Mesendoderm (in vitro differentiated cells): ENCODE measurements at regions not wholly inside any gene's neighbourhood (a gene's known extent, or its start where the extent isn't known, plus 50 kb on each side); places are given as distances from the start of the nearest gene placed in this dataset.

Source experiments
- DNase-seq: peaks from one replicate; pipeline ENCODE4 v3.0.0; 2013
- H2AK5ac ChIP-seq: 2 replicates; pipeline ENCODE4 v1.6.1; 2013; ENCODE audit warnings: low read length, inconsistent platforms
- H2BK120ac ChIP-seq: 2 replicates; pipeline ENCODE4 v1.6.1; 2013; ENCODE audit warnings: low read depth, mild to moderate bottlenecking, low read length, moderate library complexity, mixed read lengths
- H2BK15ac ChIP-seq: replicated peaks from 2 replicates; pipeline ENCODE4 v1.6.1; 2013; ENCODE audit warnings: low read depth, mild to moderate bottlenecking, moderate library complexity
- H2BK5ac ChIP-seq: 2 replicates; pipeline ENCODE4 v1.6.1; 2013; ENCODE audit warnings: low read length, inconsistent platforms
- H3K18ac ChIP-seq: 2 replicates; pipeline ENCODE4 v1.6.1; 2013; ENCODE audit warnings: mild to moderate bottlenecking, low read length, mixed read lengths
- H3K23ac ChIP-seq: one replicate; pipeline ENCODE4 v1.6.1; 2013; ENCODE audit warnings: low read length
- H3K27ac ChIP-seq: 2 replicates; pipeline ENCODE4 v1.5.1; 2013; ENCODE audit warnings: low read depth, mild to moderate bottlenecking, inconsistent platforms, low read length, moderate library complexity
- H3K27me3 ChIP-seq: 2 replicates; pipeline ENCODE4 v1.6.1; 2013; ENCODE audit warnings: low read length, control low read depth, mild to moderate bottlenecking, inconsistent platforms; ENCODE audit not compliant: insufficient read depth, poor library complexity
- H3K36me3 ChIP-seq: 2 replicates; pipeline ENCODE4 v1.6.1; 2013; ENCODE audit warnings: low read length, inconsistent platforms; ENCODE audit not compliant: control insufficient read depth, insufficient read depth
- H3K4ac ChIP-seq: one replicate; pipeline ENCODE4 v1.6.1; 2013; ENCODE audit warnings: low read depth, mild to moderate bottlenecking, low read length, moderate library complexity
- H3K4me1 ChIP-seq: 2 replicates; pipeline ENCODE4 v1.6.1; 2013; ENCODE audit warnings: low read depth, low read length, inconsistent platforms; ENCODE audit not compliant: control insufficient read depth
- H3K4me2 ChIP-seq: 2 replicates; pipeline ENCODE4 v1.6.1; 2013; ENCODE audit warnings: low read length
- H3K4me3 ChIP-seq: 2 replicates; pipeline ENCODE4 v1.5.1; 2013; ENCODE audit warnings: mild to moderate bottlenecking, low read length
- H3K56ac ChIP-seq: one replicate; pipeline ENCODE4 v1.6.1; 2013; ENCODE audit warnings: low read length
- H3K79me1 ChIP-seq: 2 replicates; pipeline ENCODE4 v1.6.1; 2013; ENCODE audit warnings: low read length, inconsistent platforms
- H3K79me2 ChIP-seq: 2 replicates; pipeline ENCODE4 v1.6.1; 2013; ENCODE audit warnings: mild to moderate bottlenecking, low read length; ENCODE audit not compliant: control insufficient read depth, insufficient read depth
- H3K9ac ChIP-seq: 2 replicates; pipeline ENCODE4 v1.6.1; 2013; ENCODE audit warnings: low read length, inconsistent platforms
- H4K5ac ChIP-seq: one replicate; pipeline ENCODE4 v1.6.1; 2013; ENCODE audit warnings: low read length
- H4K8ac ChIP-seq: one replicate; pipeline ENCODE4 v1.6.1; 2013; ENCODE audit warnings: low read depth, mild to moderate bottlenecking, control low read depth, low read length, moderate library complexity
- WGBS: extraction: QIAGEN DNeasy Blood & Tissue Kit; methylation state at CpG from one replicate; pipeline ENCODE4 v1.1.7; 2013; ENCODE audit warnings: low lambda C conversion rate, missing lambda C conversion rate; ENCODE audit not compliant: insufficient coverage; ENCODE audit errors: extremely low coverage; 5-methylcytosine and 5-hydroxymethylcytosine counted together

- no peak overlapping the region for H3K4me2 ChIP-seq
- H2AK5ac ChIP-seq: no peak overlapping the region
- peak overlapping the region; percentile 2 for H3K56ac ChIP-seq
- H4K5ac ChIP-seq: no peak overlapping the region
- H2BK120ac ChIP-seq: no peak overlapping the region
- no peak overlapping the region for H3K4me3 ChIP-seq
- no peak overlapping the region for H3K18ac ChIP-seq
- no peaks in the 10 kb centered on the region for H3K36me3 ChIP-seq
- H3K79me2 ChIP-seq: no peaks in the 10 kb centered on the region
- no peak overlapping the region for H2BK15ac ChIP-seq
- H4K8ac ChIP-seq: no peak overlapping the region
- no peak overlapping the region for H3K27ac ChIP-seq
- no CpG with 5 or more reads among the region's 2 CpGs for WGBS
- no peak overlapping the region for H3K9ac ChIP-seq
- peak overlapping the region; percentile 9 for H2BK5ac ChIP-seq
- H3K27me3 ChIP-seq: no peaks in the 10 kb centered on the region
- no peak for DNase-seq
- H3K79me1 ChIP-seq: no peaks in the 10 kb centered on the region
- H3K4me1 ChIP-seq: no peaks in the 10 kb centered on the region
- no peak overlapping the region for H3K4ac ChIP-seq
- H3K23ac ChIP-seq: no peak overlapping the region
These were observed 239.6 kb upstream of the B3GALT2 start for GRCh38 chr1:193426061-193426460.

GRCh38 chr1:193421487-193421886, 235.1 kb upstream of the B3GALT2 start:
- H3K18ac ChIP-seq: no peak overlapping the region
- no CpG with 5 or more reads among the region's 4 CpGs for WGBS
- H3K27me3 ChIP-seq: no peaks in the 10 kb centered on the region
- H2AK5ac ChIP-seq: no peak overlapping the region
- H3K27ac ChIP-seq: no peak overlapping the region
- no peak overlapping the region for H2BK5ac ChIP-seq
- peaks cover 2% of the 10 kb centered on the region for H3K4me1 ChIP-seq
- H2BK15ac ChIP-seq: no peak overlapping the region
- no peak overlapping the region for H4K8ac ChIP-seq
- H2BK120ac ChIP-seq: no peak overlapping the region
- no peak overlapping the region for H3K23ac ChIP-seq
- DNase-seq: no peak
- H4K5ac ChIP-seq: no peak overlapping the region
- H3K4me3 ChIP-seq: no peak overlapping the region
- no peaks in the 10 kb centered on the region for H3K79me2 ChIP-seq
- no peak overlapping the region for H3K56ac ChIP-seq
- H3K4me2 ChIP-seq: no peak overlapping the region
- no peak overlapping the region for H3K4ac ChIP-seq
- no peaks in the 10 kb centered on the region for H3K79me1 ChIP-seq
- H3K36me3 ChIP-seq: no peaks in the 10 kb centered on the region
- H3K9ac ChIP-seq: no peak overlapping the region

GRCh38 chr1:193419295-193419694, 232.9 kb upstream of the B3GALT2 start:
- Histone ChIP-seq H3K79me1 (no peaks in the 10 kb centered on the region), H3K4me3 (no peak overlapping the region), H2BK15ac (no peak overlapping the region), H3K4ac (no peak overlapping the region), H3K23ac (no peak overlapping the region), H3K56ac (no peak overlapping the region), H3K9ac (no peak overlapping the region), H3K27me3 (no peaks in the 10 kb centered on the region), H3K36me3 (no peaks in the 10 kb centered on the region), H3K18ac (no peak overlapping the region), H4K5ac (no peak overlapping the region), H2AK5ac (no peak overlapping the region), H2BK120ac (no peak overlapping the region), H2BK5ac (no peak overlapping the region), H3K4me1 (peaks cover 3% of the 10 kb centered on the region), H3K79me2 (no peaks in the 10 kb centered on the region), H4K8ac (no peak overlapping the region), H3K4me2 (no peak overlapping the region), H3K27ac (no peak overlapping the region)
- DNase-seq: no peak
- no CpG with 5 or more reads among the region's 1 CpG for WGBS

DNA sequence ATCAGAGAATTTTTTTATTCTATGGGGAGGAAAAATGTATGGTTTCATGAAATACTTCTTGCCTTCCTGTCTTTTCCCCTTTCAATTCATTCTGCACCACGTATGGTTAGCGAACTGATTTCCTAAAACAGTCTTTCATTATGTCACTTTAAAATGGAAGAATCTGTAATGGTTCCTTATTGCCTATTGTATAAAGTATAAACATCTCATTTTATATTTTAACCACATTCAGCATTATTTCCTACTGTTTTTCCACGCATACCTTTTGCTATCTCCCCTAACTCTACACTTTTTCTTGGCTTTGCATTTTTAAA, 232.3 kb upstream of the B3GALT2 start:
- no peaks in the 10 kb centered on the region for H3K36me3 ChIP-seq
- no peak overlapping the region for H2AK5ac ChIP-seq
- no peak overlapping the region for H3K4me2 ChIP-seq
- DNase-seq: no peak
- no peak overlapping the region for H2BK5ac ChIP-seq
- no peak overlapping the region for H3K4me3 ChIP-seq
- H4K8ac ChIP-seq: no peak overlapping the region
- H4K5ac ChIP-seq: no peak overlapping the region
- no peak overlapping the region for H3K27ac ChIP-seq
- H3K4ac ChIP-seq: no peak overlapping the region
- H3K56ac ChIP-seq: no peak overlapping the region
- H3K23ac ChIP-seq: no peak overlapping the region
- no peaks in the 10 kb centered on the region for H3K27me3 ChIP-seq
- H3K4me1 ChIP-seq: peaks cover 3% of the 10 kb centered on the region
- H2BK15ac ChIP-seq: no peak overlapping the region
- H2BK120ac ChIP-seq: no peak overlapping the region
- H3K18ac ChIP-seq: no peak overlapping the region
- WGBS: 100% methylated on average over 1 of the region's 3 CpGs
- H3K79me2 ChIP-seq: no peaks in the 10 kb centered on the region
- no peak overlapping the region for H3K9ac ChIP-seq
- H3K79me1 ChIP-seq: no peaks in the 10 kb centered on the region

DNA sequence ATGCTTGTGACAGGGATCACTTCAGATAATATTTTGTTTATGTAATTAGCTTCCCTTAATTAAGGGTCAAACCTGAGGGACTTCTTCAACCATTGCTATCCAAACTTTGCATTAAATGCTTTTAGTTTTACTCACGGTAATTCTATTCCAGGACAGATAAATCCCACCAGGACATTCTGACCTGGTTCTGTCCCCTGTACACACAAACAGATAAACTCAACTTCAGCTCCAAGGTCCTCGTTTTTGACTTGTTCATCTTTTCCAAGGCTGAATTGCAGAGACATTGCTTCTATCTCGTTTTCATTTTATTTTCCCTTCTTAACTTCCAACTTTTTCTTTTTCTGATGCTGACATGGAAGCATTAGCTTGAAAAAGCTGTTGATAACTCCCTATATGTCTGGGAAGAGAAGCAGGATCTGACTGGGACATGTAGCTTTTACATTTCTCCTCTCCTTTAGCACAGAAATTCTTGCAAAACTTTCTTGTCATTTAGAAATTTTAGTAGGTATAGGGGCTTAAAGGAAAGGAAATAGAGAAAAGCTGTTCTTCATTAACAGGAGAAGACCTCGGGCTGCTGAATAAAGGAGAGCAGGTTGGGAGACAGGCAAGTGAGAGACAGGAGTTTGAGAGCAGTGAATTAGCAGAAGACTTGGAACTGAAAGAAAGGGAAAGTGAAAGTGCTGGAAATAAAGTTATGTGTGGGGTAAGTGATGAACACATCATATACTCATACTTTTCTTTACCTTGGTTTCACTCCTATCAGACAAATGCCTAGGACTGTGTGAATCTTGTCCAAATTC, 231.7 kb upstream of the B3GALT2 start:
- no peak overlapping the region for H4K5ac ChIP-seq
- WGBS: no CpG with 5 or more reads among the region's 4 CpGs
- H3K79me2 ChIP-seq: no peaks in the 10 kb centered on the region
- H3K23ac ChIP-seq: no peak overlapping the region
- no peaks in the 10 kb centered on the region for H3K79me1 ChIP-seq
- no peak overlapping the region for H3K4me2 ChIP-seq
- H3K4me3 ChIP-seq: no peak overlapping the region
- no peak overlapping the region for H3K9ac ChIP-seq
- H2AK5ac ChIP-seq: no peak overlapping the region
- H3K4me1 ChIP-seq: peaks cover 3% of the 10 kb centered on the region
- H2BK5ac ChIP-seq: no peak overlapping the region
- H2BK15ac ChIP-seq: no peak overlapping the region
- H3K4ac ChIP-seq: no peak overlapping the region
- DNase-seq: no peak
- H2BK120ac ChIP-seq: no peak overlapping the region
- H3K27ac ChIP-seq: no peak overlapping the region
- no peak overlapping the region for H3K56ac ChIP-seq
- H3K18ac ChIP-seq: no peak overlapping the region
- no peak overlapping the region for H4K8ac ChIP-seq
- no peaks in the 10 kb centered on the region for H3K27me3 ChIP-seq
- H3K36me3 ChIP-seq: no peaks in the 10 kb centered on the region

DNA sequence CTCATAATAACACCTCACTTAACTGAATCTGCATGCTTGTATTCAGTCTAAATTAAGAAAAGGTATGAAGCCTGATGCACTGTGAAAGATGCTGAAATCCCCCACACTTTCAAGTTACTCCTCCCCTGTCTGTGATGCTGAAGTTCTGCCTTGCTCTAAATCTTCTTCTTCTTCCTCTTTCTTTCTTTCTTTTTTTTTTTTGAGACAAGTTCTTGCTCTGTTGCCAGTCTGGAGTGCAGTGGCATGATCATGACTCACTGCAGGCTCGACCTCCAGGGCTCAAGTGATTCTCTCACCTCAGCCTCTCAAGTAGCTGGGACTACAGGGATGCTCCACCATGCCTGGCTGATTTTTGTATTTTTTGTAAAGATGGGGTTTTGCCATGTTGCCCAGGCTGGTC, 231.0 kb upstream of the B3GALT2 start:
- Histone ChIP-seq H3K56ac (no peak overlapping the region), H2AK5ac (no peak overlapping the region), H3K79me2 (no peaks in the 10 kb centered on the region), H4K5ac (no peak overlapping the region), H3K18ac (no peak overlapping the region), H3K4me3 (no peak overlapping the region), H2BK5ac (no peak overlapping the region), H3K27me3 (no peaks in the 10 kb centered on the region), H4K8ac (no peak overlapping the region), H3K4me2 (no peak overlapping the region), H3K36me3 (no peaks in the 10 kb centered on the region), H2BK120ac (no peak overlapping the region), H3K23ac (no peak overlapping the region), H3K4ac (no peak overlapping the region), H2BK15ac (no peak overlapping the region), H3K9ac (no peak overlapping the region), H3K27ac (no peak overlapping the region), H3K79me1 (no peaks in the 10 kb centered on the region), H3K4me1 (peaks cover 3% of the 10 kb centered on the region)
- DNase-seq: no peak
- WGBS: no CpG with 5 or more reads among the region's 1 CpG
